Stimulated activated CD4-positive, alpha-beta T cell treated with anti-CD3 and anti-CD28 coated beads, Interleukin-15, amount 100 ng/mL, for 24 hours (primary cell): ENCODE measurements at regions not wholly inside any gene's neighbourhood (a gene's known extent, or its start where the extent isn't known, plus 50 kb on each side); places are given as distances from the start of the nearest gene placed in this dataset.

Source experiments
- DNase-seq: peaks from one replicate; pipeline ENCODE4 v3.0.0-alpha.2; 2020

DNA sequence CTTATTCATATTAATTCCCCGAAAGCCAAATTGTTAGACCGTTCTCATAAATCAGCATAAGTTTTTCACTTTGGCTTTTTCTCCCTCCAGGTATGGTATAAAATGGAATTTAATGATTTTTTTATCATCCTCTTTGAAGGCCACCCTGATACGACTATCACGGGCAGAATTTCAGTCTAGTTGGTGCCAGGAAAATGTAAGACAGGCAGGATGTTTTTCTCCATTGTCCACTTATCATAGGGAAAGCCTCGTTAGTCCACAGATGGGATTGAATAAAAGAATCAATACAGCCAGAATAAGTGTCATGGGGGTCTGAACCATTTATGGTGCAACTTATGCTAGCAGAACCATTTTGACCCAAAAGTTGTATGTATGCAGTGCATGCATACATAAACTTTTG is 566.0 kb upstream of the ARGLU1 start:
- DNase-seq, result no peak

DNA sequence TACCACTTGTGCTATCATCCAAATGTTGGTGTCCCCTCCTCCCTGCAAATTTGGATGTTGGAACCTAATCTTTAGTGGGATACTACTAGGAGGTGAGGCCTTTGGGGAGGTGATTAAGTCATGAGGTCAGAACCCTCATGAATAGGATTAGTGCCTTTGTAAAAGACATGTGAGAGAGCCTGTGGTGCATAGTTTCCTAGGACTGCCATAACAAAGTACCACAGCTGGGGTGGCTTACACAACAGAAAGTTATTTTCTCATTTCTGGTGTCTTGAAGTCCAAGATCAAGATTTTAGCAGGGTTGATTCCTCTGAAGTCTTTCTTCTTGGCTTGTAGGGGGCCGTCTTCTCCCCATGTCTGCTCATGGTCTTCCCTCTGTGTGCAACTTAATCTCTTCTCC is 562.6 kb upstream of the ARGLU1 start:
- DNase-seq, result no peak

DNA sequence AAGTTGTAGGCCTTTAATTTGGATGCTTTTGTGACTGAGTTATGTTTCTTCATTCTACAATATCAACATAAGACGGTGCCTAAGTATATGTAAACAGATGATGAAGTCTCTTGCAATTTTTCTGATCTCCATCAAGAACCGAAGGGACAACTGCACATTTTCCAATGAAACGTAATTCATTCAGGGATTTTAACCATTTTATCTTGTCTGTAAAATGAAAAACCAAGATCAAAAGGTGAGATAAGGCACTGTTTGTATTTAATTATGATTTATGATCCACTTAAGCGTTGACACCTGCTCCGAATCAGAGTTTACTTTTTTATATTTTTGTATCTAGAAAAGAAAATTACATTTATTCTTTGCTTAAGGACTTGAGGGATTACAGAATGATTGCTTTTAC is 556.8 kb upstream of the ARGLU1 start:
- DNase-seq, result no peak

DNA sequence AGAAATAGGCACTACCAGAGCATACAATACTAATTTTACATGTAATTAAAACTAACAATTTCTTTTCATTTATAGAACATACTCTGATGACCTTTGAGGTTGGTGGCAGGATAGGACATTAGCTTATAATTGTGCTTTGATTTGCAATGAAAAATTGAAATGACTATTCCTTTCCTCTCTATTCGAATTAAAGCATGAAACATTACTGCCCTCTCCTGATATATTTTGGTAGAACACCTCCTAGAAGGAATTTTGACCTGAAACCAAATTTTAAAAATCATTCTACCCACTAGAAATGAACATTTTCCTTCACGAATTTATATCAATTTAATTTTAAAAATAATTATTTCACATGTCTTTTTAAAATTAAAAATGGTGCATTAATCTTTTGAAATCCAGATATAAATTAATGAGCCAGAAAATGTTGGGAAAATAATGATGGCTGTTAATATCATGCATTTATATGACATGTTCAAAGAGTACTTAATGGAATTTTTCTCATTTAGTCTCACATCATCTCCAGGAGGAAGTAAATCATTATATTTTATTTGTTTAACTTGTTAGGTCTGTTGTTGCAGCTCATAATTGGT is 556.3 kb upstream of the ARGLU1 start:
- no peak for DNase-seq

DNA sequence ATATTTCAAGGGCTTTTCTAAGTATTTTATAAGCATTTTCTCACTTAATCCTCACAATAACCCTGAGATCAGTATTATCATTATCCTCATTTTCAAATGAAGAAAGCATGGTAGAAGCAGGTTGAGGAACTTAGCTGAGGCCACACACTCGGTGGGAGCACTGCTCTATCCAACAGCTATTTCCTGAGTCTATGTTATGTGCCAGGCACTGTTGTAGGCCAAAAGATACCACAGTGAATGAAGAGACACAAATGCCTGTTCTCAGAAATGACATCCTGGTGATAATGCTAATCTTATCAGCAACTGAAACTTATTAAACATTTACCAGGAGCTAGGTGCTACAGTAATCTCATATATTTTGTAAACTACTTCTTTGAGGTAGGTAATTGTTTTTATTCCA is 553.9 kb upstream of the ARGLU1 start:
- no peak for DNase-seq

DNA sequence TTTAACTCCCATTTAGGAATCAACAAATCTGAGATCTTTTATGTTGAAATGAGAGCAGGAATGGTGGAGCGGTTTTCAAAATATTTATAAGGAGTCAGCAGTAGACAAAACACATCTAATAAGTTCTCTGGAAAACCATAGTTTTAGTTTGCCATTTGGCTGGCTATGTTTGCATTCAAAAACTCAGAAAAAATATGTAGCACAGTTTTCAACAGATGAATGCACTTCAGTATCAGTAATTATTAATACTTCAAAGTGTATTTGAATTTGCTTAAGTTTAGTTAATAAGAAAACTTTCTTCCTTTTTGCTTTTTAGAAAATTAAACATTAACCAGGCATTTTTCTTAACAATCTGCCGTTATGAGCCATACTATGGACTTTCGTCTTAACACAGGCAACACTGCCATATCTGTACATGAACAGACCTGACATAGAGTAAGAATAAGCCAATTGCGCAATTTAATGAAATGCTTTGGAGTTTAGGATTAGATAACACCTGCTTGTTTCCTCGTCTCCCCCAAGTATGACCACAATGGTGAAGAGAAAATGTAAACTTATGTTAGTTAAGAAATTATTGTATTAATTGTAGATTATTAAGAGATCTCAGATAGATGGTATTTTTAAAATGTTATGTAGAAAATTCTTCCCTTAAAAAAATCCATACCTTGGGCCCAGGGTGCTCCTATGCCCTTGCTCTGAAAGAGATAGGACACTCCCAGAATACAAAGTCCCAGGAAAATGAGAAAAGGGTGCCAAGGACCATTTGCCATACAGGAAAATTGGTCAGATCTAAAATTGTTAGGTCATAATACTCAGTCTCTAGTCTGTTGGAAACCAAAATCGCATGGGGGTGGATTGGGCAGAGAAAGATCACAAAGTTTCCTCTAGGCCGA is 552.3 kb upstream of the ARGLU1 start:
- no peak for DNase-seq

DNA sequence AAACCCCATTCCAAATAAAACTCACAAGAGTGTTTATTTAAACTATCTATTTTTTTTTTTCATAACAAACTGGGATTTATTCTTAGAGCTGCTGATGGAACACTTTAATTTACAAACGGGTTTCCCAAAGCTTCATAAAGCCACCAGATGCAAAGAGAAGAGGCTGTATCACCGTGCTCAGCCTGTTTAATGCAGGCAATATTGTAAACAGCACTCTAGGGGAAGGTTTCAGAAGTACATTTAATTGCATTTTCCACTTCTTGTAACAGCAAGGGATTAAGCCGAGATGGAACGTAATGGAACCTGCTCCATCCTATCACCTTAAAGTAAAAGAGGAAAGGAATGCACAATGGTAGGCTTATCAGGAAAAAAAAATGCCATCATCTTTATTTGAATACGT is 550.6 kb upstream of the ARGLU1 start:
- no peak for DNase-seq

DNA sequence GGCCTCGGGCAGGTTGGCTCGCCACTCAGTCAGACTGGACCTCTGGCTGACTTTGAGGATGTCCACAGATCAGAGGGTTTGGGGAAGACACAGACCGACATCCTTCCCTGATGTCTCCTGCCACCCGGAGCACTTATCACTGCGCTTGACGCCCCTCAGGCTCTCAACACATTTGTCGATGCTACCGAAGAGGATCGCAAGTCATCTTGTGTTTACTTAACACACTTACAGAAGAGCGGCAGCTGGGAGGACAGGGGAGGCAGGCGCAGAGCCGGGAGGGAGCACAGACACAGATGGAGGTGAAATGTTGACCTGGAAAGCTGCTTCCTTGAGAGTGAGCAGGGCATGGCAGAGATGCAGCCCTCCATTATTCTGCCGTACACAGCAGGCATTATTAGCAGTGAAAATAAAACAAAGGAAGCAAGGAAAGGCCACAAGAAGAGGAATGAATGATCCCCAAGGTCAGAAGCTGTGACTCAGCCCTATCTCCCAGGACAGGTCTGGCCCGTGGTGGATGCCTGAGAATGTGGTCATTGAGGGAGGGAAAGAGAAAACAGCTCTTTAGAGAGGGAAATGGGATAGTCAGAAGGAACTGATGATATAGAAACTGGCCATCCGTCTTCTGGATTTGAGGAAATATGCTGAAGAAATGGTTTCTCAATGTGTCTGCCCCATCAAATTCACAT is 549.5 kb upstream of the ARGLU1 start:
- DNase-seq, result no peak

DNA sequence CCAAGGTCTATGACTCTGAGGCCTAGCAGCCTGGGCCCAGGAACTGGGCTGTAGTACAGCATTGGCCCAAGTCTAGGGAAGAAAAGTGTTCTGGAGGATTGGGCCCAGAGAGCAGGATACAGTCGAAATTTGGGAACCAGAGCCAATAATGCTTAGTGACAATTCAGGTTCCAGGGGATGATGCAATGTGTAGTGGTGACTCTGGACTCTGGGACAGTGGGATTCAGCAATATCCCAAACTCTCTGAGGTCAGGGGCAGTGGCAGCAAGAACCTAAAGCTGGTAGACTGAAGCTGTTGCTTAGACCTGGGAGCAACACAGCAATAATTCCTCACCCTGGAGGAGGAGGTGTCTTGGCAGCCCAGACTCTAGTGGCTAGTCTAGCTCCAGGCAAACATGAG is 545.5 kb upstream of the ARGLU1 start:
- DNase-seq, result no peak

DNA sequence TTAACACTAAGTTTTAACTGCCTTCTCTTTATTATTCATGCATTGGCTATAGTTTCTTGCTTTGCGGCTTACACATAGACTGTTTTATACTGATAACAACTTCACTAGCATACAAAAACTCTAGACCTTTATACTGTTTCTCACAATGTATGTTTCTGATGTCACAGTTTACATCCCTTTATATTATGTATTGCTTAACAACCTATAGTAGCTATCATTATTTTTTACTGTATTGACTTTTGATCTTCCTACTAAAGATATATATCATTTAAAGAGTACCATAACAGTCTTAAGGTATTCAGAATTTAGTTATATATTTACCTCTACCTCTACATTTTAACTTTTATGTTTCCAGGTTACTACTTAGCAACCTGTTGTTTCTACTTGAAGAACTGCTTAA is 543.3 kb upstream of the ARGLU1 start:
- DNase-seq, result no peak

DNA sequence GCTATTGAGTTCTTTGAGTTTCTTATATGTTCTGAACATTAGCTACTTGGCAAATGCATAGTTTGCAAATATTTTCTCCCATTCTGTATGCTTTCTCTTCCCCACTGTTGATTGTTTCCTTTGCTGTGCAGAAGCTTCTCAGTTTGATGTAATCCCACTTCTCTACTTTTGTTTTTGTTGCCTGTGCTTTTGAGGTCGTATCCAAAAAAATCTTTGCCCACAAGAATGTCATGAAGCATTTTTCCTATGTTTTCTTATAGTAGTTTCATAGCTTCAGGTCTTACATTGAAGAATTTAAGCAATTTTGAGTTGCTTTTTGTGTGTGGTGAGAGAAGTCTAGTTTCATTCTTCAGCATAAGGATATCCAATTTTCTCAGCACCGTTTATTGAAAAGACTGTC is 536.7 kb upstream of the ARGLU1 start:
- DNase-seq, result no peak

DNA sequence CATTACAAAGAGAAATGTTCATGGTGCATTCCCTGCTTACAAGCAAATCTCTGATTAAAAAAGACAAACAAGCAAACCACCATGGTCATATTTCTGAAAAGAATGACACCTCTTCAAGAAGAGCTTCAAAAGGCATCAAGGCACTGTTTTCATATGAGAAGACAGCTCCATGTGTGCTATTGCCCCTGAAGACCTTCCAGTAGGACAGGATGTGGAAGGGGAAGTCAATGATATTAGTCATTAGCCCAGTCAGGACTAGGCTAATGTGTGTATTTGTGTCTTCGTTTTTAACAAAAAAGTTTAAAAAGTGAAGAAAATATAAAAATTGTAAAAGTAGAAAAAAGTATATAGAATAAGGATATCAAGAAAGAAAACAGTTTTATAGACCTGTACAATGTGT is 534.7 kb upstream of the ARGLU1 start:
- DNase-seq, result no peak

DNA sequence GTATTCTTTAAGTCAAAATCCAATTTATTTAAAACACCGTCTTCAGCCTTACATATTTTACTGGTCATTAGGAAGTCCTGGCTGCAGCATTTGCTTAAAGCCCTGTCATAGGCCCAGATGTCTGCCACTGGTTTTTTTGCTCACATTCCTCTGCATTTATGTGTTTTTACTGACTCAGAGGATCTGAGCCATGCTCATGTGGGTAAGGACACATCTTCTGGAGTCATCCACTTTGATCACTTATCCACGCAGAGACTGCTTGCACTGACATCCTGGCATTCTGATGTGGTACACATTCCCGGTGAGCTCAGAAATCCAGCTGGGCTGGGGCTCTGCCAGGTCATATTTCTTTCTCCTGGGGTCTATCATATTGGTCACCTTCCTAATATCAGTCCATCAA is 531.7 kb upstream of the ARGLU1 start:
- no peak for DNase-seq

DNA sequence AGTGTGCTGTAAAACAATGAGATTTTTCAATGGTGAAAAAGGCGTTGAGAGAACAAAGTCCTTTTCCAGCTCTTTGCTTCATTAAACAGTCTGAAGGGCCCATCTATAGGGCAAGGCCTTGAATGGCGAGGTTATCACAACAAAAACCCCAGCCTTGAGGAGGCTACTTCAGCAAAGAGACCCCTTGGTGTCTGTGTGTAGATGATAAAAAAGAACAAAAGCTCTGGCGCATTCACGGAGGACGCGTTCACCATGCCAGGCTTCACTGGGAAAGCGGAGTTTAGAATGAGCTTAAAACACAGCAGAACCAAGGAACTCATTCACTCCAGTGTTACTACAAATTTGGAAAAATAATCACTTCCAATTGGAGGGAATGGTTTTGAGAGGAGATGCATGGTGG is 530.0 kb upstream of the ARGLU1 start:
- DNase-seq, result no peak

DNA sequence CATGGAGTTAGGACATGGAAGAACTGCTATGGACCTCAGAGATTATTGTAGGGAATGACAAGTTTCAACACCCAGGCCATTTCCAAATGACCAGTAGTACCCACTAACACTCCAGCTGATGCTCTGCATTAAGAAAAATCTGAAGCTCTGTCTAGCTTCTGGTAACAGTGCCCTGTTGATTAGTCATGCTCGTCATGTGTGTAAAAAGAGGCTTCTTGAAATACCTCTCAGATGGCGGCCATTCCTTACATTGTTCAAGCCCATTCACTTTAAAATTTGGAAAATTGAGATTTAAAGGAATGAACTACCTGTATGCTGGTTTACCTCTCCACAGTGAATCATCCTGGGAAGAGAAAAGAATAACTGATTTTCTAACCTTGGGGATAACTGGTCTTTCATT is 527.9 kb upstream of the ARGLU1 start:
- DNase-seq, result no peak

DNA sequence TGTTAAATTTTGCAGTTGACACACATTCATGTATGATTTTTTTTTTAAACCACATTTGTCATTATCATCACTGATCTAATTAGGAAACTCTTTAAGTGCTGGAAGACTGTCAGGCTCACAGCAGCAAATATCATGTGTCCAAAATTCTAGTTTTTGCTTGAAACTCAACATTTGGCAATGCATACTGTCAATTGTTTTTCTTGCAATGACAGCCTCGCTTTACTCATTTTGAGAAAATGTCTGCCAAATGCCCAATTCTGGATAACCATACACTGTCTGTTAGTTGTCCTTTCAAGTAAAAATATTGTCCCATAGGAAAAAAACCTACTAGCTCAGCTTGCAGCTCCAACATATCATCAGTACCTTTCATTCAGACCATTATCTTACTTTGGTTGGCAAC is 523.9 kb upstream of the ARGLU1 start:
- DNase-seq, result no peak

DNA sequence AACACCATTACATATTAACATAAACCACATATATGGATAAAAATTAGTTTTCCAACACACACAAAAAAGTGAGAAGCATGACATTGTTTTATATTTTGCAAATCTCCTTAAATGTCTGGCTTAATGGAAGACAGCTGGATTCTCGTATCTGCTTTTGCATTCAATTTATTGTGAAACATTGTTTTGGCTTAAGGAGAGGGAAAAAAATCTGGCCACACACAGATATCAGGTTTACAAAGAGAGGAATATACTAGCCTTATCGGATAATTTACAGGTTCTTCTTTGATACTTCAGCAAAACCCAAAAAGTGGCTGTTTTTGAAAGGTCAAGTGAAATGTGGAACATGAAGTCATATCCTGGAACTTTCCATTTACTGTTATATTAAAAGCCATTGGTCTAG is 523.5 kb upstream of the ARGLU1 start:
- no peak for DNase-seq

DNA sequence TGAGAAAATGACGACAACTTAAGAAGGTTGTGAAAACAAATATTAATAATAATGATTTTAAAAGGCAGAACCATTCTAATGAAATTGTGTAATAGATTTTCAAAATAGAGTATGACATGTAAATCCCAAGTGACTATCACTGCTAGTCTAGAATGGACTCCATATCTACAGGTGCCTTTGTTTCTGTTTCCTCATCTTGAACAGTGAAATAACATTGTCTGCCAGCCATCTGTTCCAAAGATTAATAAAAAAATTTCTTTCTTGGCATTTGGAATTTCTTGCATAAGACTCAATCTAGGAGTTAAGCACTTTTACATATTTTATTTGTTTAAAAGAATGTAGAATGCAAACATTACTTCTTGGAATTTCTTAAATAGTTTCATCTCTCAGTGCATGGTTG is 520.1 kb upstream of the ARGLU1 start:
- no peak for DNase-seq

DNA sequence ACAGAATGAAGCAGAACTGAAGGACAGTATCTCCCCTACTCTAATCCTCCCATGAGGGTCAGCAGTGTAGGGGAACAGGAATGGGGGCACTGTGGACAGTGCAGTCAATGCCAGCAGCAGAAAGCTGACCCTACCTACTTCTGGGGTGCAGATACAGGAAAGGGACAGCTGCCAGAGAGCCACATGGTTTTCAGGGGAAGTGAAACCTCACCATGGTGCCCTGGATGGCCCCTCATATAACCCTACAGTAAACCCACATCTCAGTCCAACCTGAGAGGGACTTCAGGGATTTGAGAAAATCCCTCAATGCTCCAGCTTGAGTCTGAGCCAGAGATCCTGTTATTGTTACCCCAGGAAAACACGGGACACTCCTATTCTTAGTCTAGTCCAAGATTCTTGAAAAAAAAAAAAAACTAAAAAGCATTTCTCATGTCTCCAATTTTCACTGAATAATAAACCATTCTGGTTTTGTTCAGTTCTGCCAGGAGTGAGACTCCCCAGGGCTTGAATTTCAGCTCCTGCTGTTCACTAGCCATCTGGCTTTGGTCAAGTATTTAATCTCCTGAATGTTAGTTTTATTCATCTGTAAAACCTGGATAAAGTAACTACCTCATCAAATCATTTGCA is 511.6 kb upstream of the ARGLU1 start:
- DNase-seq, result no peak

DNA sequence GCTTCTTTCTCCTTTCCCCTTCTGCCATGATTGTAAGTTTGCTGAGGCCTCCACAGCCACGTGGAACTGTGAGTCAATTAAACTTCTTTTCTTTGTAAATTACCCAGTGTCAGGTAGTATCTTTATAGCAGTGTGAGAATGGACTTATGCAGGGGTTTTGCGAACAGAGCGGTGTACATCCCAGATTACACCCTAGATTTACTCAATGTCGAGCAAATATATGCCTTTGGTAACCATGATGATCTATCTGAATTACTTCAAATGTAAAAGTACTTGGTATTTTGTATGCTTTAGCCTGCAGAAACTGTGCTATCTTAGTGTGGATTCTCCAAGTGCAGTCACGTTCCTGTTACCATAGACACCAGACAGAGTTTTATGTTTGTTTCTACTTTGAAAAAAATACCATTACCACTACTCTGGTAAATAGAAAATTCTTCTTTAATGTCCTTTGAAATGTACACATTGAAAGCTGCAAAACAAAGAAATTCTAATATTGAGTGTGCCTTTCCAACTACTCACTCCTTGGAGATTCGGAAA is 510.4 kb upstream of the ARGLU1 start:
- no peak for DNase-seq

DNA sequence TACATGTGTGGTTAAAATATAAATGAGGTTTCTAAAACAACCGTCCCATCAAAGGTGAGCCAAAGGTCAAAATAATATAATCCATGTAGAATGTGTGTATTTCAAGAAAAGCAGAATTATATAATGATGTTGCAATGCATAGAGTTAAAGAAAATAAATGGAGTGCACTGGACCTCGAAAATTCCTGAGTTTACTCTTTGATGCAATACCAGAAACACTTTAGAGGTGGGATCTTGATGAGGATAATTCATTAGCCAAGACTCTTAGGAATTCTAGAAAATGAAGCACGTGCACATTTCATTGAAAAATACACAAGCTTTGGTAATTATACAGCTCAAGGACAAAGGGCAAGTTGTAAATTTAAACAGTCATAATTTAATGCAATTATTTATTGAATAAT is 508.9 kb upstream of the ARGLU1 start:
- DNase-seq, result no peak

DNA sequence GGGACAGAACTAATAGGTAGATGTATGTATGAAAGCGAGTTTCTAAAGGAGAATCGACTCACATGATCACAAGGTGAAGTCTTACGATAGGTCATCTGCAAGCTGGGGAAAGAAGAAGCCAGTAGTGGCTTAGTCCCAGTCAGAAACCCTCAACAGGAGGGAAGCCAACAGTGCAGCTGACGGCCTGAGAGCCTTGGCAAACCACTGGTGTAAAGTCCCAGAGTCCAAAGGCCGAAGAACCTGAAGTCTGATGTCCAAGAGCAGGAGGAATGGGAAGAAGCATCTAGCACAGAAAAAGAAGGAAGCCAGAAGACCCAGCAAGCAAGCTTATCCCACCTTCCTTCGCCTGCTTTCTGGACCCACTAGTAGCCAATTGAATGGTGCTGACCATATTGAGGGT is 507.6 kb upstream of the ARGLU1 start:
- DNase-seq, result no peak

DNA sequence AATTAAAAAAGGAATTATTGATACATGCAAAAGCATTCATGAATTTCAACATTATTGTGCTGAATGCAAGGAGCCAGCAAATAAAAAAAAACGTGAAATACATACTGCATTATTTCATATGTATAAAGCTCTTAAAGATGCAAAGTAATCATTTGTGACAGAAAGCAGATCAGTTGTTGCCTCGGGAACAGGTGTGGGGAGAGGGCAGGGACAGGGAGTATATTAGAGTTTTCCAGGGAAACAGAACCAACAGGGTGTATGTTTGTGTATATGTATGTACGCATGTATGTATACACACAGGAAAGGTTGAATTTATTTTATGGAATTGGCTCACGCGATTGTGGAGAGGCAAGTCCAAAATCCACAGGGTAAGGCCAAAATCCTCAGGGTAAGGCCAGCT is 502.9 kb upstream of the ARGLU1 start:
- DNase-seq, result no peak
